H9 (cell line): ENCODE measurements at regions not wholly inside any gene's neighbourhood (a gene's known extent, or its start where the extent isn't known, plus 50 kb on each side); places are given as distances from the start of the nearest gene placed in this dataset.
"Not testable (repeated sequence)": the region's sequence is repeated elsewhere in the genome, so short reads cannot be mapped to it uniquely, and the experiment has no call there.

ENCODE experiments used
- DNase-seq: peaks from one replicate; pipeline ENCODE4 v3.0.0-alpha.2; 2017
- H2AFZ ChIP-seq: one replicate; pipeline ENCODE4 v1.6.1; 2013; ENCODE audit warnings: mild to moderate bottlenecking, low read length, control low read depth, moderate library complexity
- H2AK5ac ChIP-seq: 2 replicates; pipeline ENCODE4 v1.6.1; 2013; ENCODE audit warnings: low read length, control low read depth, mixed read lengths; ENCODE audit not compliant: insufficient read length
- H2BK120ac ChIP-seq: one replicate; pipeline ENCODE4 v1.6.1; 2013; ENCODE audit warnings: low read depth, mild to moderate bottlenecking, low read length, control low read depth, inconsistent platforms; ENCODE audit not compliant: poor library complexity, severe bottlenecking
- H2BK12ac ChIP-seq: 2 replicates; pipeline ENCODE4 v1.6.1; 2013; ENCODE audit warnings: low read length, control low read depth, mixed read lengths, low read depth; ENCODE audit not compliant: insufficient read length
- H2BK15ac ChIP-seq: 2 replicates; pipeline ENCODE4 v1.6.1; 2013; ENCODE audit warnings: low read depth, low read length, control low read depth
- H2BK20ac ChIP-seq: one replicate; pipeline ENCODE4 v1.6.1; 2013; ENCODE audit warnings: low read depth, mild to moderate bottlenecking, low read length, control low read depth, inconsistent platforms; ENCODE audit not compliant: poor library complexity, severe bottlenecking
- H2BK5ac ChIP-seq: 2 replicates; pipeline ENCODE4 v1.6.1; 2013; ENCODE audit warnings: low read length, control low read depth, mixed read lengths; ENCODE audit not compliant: insufficient read length
- H3K14ac ChIP-seq: 2 replicates; pipeline ENCODE4 v1.6.1; 2013; ENCODE audit warnings: low read length, control low read depth; ENCODE audit not compliant: insufficient read depth
- H3K18ac ChIP-seq: 2 replicates; pipeline ENCODE4 v1.6.1; 2013; ENCODE audit warnings: low read depth, mild to moderate bottlenecking, mixed read lengths, low read length, control low read depth; ENCODE audit not compliant: insufficient read length
- H3K23ac ChIP-seq: 2 replicates; pipeline ENCODE4 v1.6.1; 2013; ENCODE audit warnings: low read length, control low read depth, mixed read lengths, low read depth; ENCODE audit not compliant: insufficient read length
- H3K23me2 ChIP-seq: 2 replicates; pipeline ENCODE4 v1.6.1; 2013; ENCODE audit warnings: low read depth, mild to moderate bottlenecking, mixed read lengths, low read length, control low read depth; ENCODE audit not compliant: insufficient read length, poor library complexity, severe bottlenecking
- H3K27ac ChIP-seq: 2 replicates; pipeline ENCODE4 v1.5.1; 2013; ENCODE audit warnings: low read length, control low read depth, mixed read lengths, low read depth; ENCODE audit not compliant: insufficient read length
- H3K27me3 ChIP-seq: 2 replicates; pipeline ENCODE4 v1.6.1; 2013; ENCODE audit warnings: low read length, control low read depth, inconsistent platforms; ENCODE audit not compliant: insufficient read depth
- H3K4ac ChIP-seq: 2 replicates; pipeline ENCODE4 v1.6.1; 2013; ENCODE audit warnings: low read depth, mild to moderate bottlenecking, control low read depth, inconsistent platforms, low read length, moderate library complexity
- H3K4me1 ChIP-seq: 2 replicates; pipeline ENCODE4 v1.6.1; 2013; ENCODE audit warnings: low read length, control low read depth, inconsistent platforms; ENCODE audit not compliant: insufficient read depth
- H3K4me2 ChIP-seq: 2 replicates; pipeline ENCODE4 v1.6.1; 2013; ENCODE audit warnings: low read length, control low read depth, mixed read lengths; ENCODE audit not compliant: insufficient read length, insufficient read depth
- H3K56ac ChIP-seq: 2 replicates; pipeline ENCODE4 v1.6.1; 2013; ENCODE audit warnings: low read depth, mild to moderate bottlenecking, mixed read lengths, low read length, control low read depth; ENCODE audit not compliant: insufficient read length
- H3K79me1 ChIP-seq: 2 replicates; pipeline ENCODE4 v1.6.1; 2013; ENCODE audit warnings: low read depth, mild to moderate bottlenecking, moderate library complexity, low read length, control low read depth, inconsistent platforms; ENCODE audit not compliant: insufficient read depth, poor library complexity, severe bottlenecking
- H3K79me2 ChIP-seq: 2 replicates; pipeline ENCODE4 v1.6.1; 2013; ENCODE audit warnings: low read length, control low read depth, inconsistent platforms; ENCODE audit not compliant: insufficient read depth
- H3K9ac ChIP-seq: 2 replicates; pipeline ENCODE4 v1.6.1; 2013; ENCODE audit warnings: low read length, control low read depth, mixed read lengths; ENCODE audit not compliant: insufficient read length; ENCODE audit errors: extremely low read depth
- H3K9me3 ChIP-seq: one replicate; pipeline ENCODE4 v1.6.1; 2013; ENCODE audit warnings: low read depth, low read length, inconsistent platforms; ENCODE audit not compliant: control insufficient read depth
- H3T11ph ChIP-seq: one replicate; pipeline ENCODE4 v1.6.1; 2013; ENCODE audit warnings: mild to moderate bottlenecking, low read length, control low read depth, inconsistent platforms
- H4K20me1 ChIP-seq: one replicate; pipeline ENCODE4 v1.6.1; 2013; ENCODE audit not compliant: control insufficient read depth, insufficient read length, insufficient read depth
- H4K5ac ChIP-seq: 2 replicates; pipeline ENCODE4 v1.6.1; 2013; ENCODE audit warnings: low read depth, mild to moderate bottlenecking, mixed read lengths, low read length, control low read depth; ENCODE audit not compliant: insufficient read length
- H4K8ac ChIP-seq: replicated peaks from 2 replicates; pipeline ENCODE4 v1.6.1; 2013; ENCODE audit warnings: low read length, control low read depth, mixed read lengths, low read depth; ENCODE audit not compliant: insufficient read length
- H4K91ac ChIP-seq: 2 replicates; pipeline ENCODE4 v1.6.1; 2013; ENCODE audit warnings: low read depth, mild to moderate bottlenecking, moderate library complexity, mixed read lengths, low read length, control low read depth; ENCODE audit not compliant: insufficient read length
- H3K27ac Mint-ChIP-seq, 3 experiments: 2 replicates in 2 of 3; 3 replicates in 1 of 3; pipeline ENCODE4 v1.8.0; 2020 to 2021; ENCODE audit warnings: mixed read lengths in 3 of 3, mild to moderate bottlenecking in 1 of 3, moderate library complexity in 1 of 3
- H3K27me3 Mint-ChIP-seq: 2 replicates; pipeline ENCODE4 v1.8.0; 2021; ENCODE audit warnings: low read depth, mild to moderate bottlenecking, moderate library complexity, mixed read lengths
- H3K36me3 Mint-ChIP-seq, 3 experiments: 2 replicates in 2 of 3; 3 replicates in 1 of 3; pipeline ENCODE4 v1.8.0; 2020 to 2021; ENCODE audit warnings: low read depth in 3 of 3, mixed read lengths in 3 of 3; ENCODE audit not compliant: insufficient read depth in 1 of 3
- H3K4me1 Mint-ChIP-seq, 2 experiments: 2 replicates each; pipeline ENCODE4 v1.8.0; 2020; ENCODE audit warnings: mixed read lengths in 2 of 2
- H3K4me3 Mint-ChIP-seq, 2 experiments: 2 replicates in 1 of 2; 3 replicates in 1 of 2; pipeline ENCODE4 v1.8.0; 2020 to 2021; ENCODE audit warnings: mild to moderate bottlenecking in 2 of 2, mixed read lengths in 2 of 2, moderate library complexity in 1 of 2
- H3K9me3 Mint-ChIP-seq, 2 experiments: 2 replicates in 1 of 2; 3 replicates in 1 of 2; pipeline ENCODE4 v1.8.0; 2020; ENCODE audit warnings: mild to moderate bottlenecking in 2 of 2, mixed read lengths in 2 of 2, moderate library complexity in 1 of 2
- CTCF ChIP-seq: fragments of 200-600 bp; sonication (generic); conservative IDR thresholded peaks from 3 replicates; pipeline ENCODE4 v1.8.0; 2021; ENCODE audit warnings: antibody characterized with exemption, mild to moderate bottlenecking
- WGBS: extraction: QIAGEN DNeasy Blood & Tissue Kit; methylation state at CpG from one replicate; pipeline ENCODE4 v1.1.7; 2013; ENCODE audit warnings: missing lambda C conversion rate, low lambda C conversion rate, mixed read lengths; ENCODE audit not compliant: insufficient read length; ENCODE audit errors: extremely low coverage; 5-methylcytosine and 5-hydroxymethylcytosine counted together

- no peak overlapping the region for H2BK12ac ChIP-seq
- H3K18ac ChIP-seq, result no peak overlapping the region
- H3K23me2 ChIP-seq, result no peaks in the 10 kb centered on the region
- TF ChIP-seq CTCF, result no peak
- no peak overlapping the region for H3K56ac ChIP-seq
- WGBS, result no CpG with 5 or more reads among the region's 5 CpGs
- H3K9me3 ChIP-seq, result no peaks in the 10 kb centered on the region
- H2AFZ ChIP-seq, result no peak overlapping the region
- H2BK20ac ChIP-seq, result no peak overlapping the region
- H3K79me2 ChIP-seq, result no peaks in the 10 kb centered on the region
- H3K4me1 ChIP-seq, result no peaks in the 10 kb centered on the region
- no peaks in the 10 kb centered on the region for H4K20me1 ChIP-seq
- H3K4ac ChIP-seq, result no peak overlapping the region
- H3K27me3 ChIP-seq, result no peaks in the 10 kb centered on the region
- no peak overlapping the region for H3K27ac ChIP-seq
- Mint-ChIP-seq H3K27ac (no peak overlapping the region), H3K36me3 (no peaks in the 10 kb centered on the region), H3K4me3 (no peak overlapping the region), H3K27me3 (no peaks in the 10 kb centered on the region), H3K9me3 (no peaks in the 10 kb centered on the region), H3K4me1 (no peaks in the 10 kb centered on the region)
- H2BK120ac ChIP-seq, result no peak overlapping the region
- no peak overlapping the region for H4K5ac ChIP-seq
- no peaks in the 10 kb centered on the region for H3K79me1 ChIP-seq
- no peak overlapping the region for H3K4me2 ChIP-seq
- no peak overlapping the region for H3K14ac ChIP-seq
- no peak overlapping the region for H3K23ac ChIP-seq
- H4K91ac ChIP-seq, result no peak overlapping the region
- no peak overlapping the region for H2BK5ac ChIP-seq
- H2AK5ac ChIP-seq, result no peak overlapping the region
- no peak overlapping the region for H3T11ph ChIP-seq
- H3K9ac ChIP-seq, result no peak overlapping the region
- H4K8ac ChIP-seq, result no peak overlapping the region
- no peak overlapping the region for H2BK15ac ChIP-seq
- no peak for DNase-seq
Observed at GRCh38 chr14:82987502-82988124, 1454.0 kb upstream of the SEL1L start.

GRCh38 chr14:82994547-82994946 is 1460.9 kb upstream of the SEL1L start:
- not testable (repeated sequence) for H2BK5ac ChIP-seq, H3K36me3 Mint-ChIP-seq, H2BK20ac ChIP-seq, H3K4me3 Mint-ChIP-seq, H3K9ac ChIP-seq, H3K14ac ChIP-seq, H3K27me3 ChIP-seq, H3K4ac ChIP-seq, H3K4me2 ChIP-seq, H4K91ac ChIP-seq, H2BK15ac ChIP-seq, H4K5ac ChIP-seq, H2AK5ac ChIP-seq, H3K27me3 Mint-ChIP-seq, H3T11ph ChIP-seq, H3K27ac ChIP-seq, H2BK12ac ChIP-seq, H3K9me3 ChIP-seq, H2AFZ ChIP-seq, H4K8ac ChIP-seq, H3K56ac ChIP-seq, H3K9me3 Mint-ChIP-seq, H4K20me1 ChIP-seq, H3K79me1 ChIP-seq, H3K4me1 Mint-ChIP-seq, H3K4me1 ChIP-seq, H2BK120ac ChIP-seq, H3K79me2 ChIP-seq, H3K23ac ChIP-seq, H3K23me2 ChIP-seq, DNase-seq, H3K18ac ChIP-seq
- WGBS, result no CpG with 5 or more reads among the region's 8 CpGs
- H3K27ac Mint-ChIP-seq, result peak overlapping the region in 2 of 3 experiments; percentile 21 to 22; a peak in 1 of 7 replicates
